T47D (cell line): ENCODE measurements at regions not wholly inside any gene's neighbourhood (a gene's known extent, or its start where the extent isn't known, plus 50 kb on each side); places are given as distances from the start of the nearest gene placed in this dataset.

ENCODE experiments used
- DNase-seq, 2 experiments: peaks; one replicate each; pipeline versions ENCODE4 v3.0.0 to v3.0.0-alpha.2; 2011 to 2012; ENCODE audit warnings: low read depth in 1 of 2, low spot score in 1 of 2
- JUND ChIP-seq: IDR thresholded peaks from 2 replicates; pipeline ENCODE4 v1.6.1; 2012; ENCODE audit warnings: low read depth
- in situ Hi-C: cut with HindIII; loops from 2 replicates; pipeline ENCODE4 v1.10.0; 2016; ENCODE audit warnings: low sequenced_read_pairs, low pct_unique_long_range_greater_than_20kb

GRCh38 chr2:42877511-42877910 is 85.1 kb upstream of the HAAO start:
- in situ Hi-C loops: no loop called here
- DNase-seq: no peak
- TF ChIP-seq JUND: no peak

GRCh38 chr2:42876326-42876751 is 84.0 kb upstream of the HAAO start:
- in situ Hi-C loops: no loop called here
- TF ChIP-seq JUND: no peak
- peak in 1 of 2 experiments; percentile 36 for DNase-seq

- in situ Hi-C loops: no loop called here
- TF ChIP-seq JUND: no peak
- no peak for DNase-seq
Observed at GRCh38 chr2:42875880-42876279, 83.5 kb upstream of the HAAO start.

- no peak for TF ChIP-seq JUND
Observed at GRCh38 chr2:42874949-42875801, 82.8 kb upstream of the HAAO start.

GRCh38 chr2:42872721-42873120 is 80.3 kb upstream of the HAAO start:
- TF ChIP-seq JUND: no peak
- no peak for DNase-seq
- in situ Hi-C loops: no loop called here

More at GRCh38 chr2:42874949-42875801, 82.8 kb upstream of the HAAO start:
- in situ Hi-C loops: no loop called here
- no peak for DNase-seq

GRCh38 chr2:42871372-42871771 is 79.0 kb upstream of the HAAO start:
- TF ChIP-seq JUND: no peak
- no peak for DNase-seq
- in situ Hi-C loops: no loop called here

GRCh38 chr2:42868874-42869273 is 76.5 kb upstream of the HAAO start:
- in situ Hi-C loops: no loop called here
- no peak for TF ChIP-seq JUND
- DNase-seq: no peak

- no peak for TF ChIP-seq JUND
- no peak for DNase-seq
- in situ Hi-C loops: no loop called here
Observed at GRCh38 chr2:42868096-42868495, 75.7 kb upstream of the HAAO start.

GRCh38 chr2:42867093-42868065 is 75.0 kb upstream of the HAAO start:
- DNase-seq: no peak
- no peak for TF ChIP-seq JUND
- in situ Hi-C loops: no loop called here

- no peak for DNase-seq
- in situ Hi-C loops: no loop called here
- no peak for TF ChIP-seq JUND
Observed at GRCh38 chr2:42865884-42866881, 73.8 kb upstream of the HAAO start.

GRCh38 chr2:42864641-42865280 is 72.4 kb upstream of the HAAO start:
- in situ Hi-C loops: no loop called here
- no peak for DNase-seq
- TF ChIP-seq JUND: no peak

GRCh38 chr2:42864222-42864621 is 71.8 kb upstream of the HAAO start:
- TF ChIP-seq JUND: no peak
- in situ Hi-C loops: no loop called here
- DNase-seq: no peak
